ENCODE measurements at regions not wholly inside any gene's neighbourhood (a gene's known extent, or its start where the extent isn't known, plus 50 kb on each side); places are given as distances from the start of the nearest gene placed in this dataset.

GRCh38 chr5:27482663-27483062 is 444.3 kb upstream of the CDH9 start:
- WGBS, 2 experiments (ENCODE audit: extremely low coverage in 1 of 2, insufficient coverage in 1 of 2, insufficient read length in 1 of 2, insufficient replicate concordance in 2 of 2, low coverage in 1 of 2, low lambda C conversion rate in 2 of 2, missing lambda C conversion rate in 1 of 2): 37% methylated on average over 1 of the region's 1 CpG; no CpG with 5 or more reads in 1 of the 2 experiments
- Histone ChIP-seq H4K20me1 (replicated peaks in 1 of 2; ENCODE audit: control insufficient read depth in 1 of 2, insufficient read depth in 2 of 2, low read length in 2 of 2) (peaks cover 2 to 4% of the 10 kb centered on the region in 2 experiments), H2BK120ac (replicated peaks; ENCODE audit: low read depth, low read length) (no peak overlapping the region), H3K4me1 (replicated peaks in 1 of 4; ENCODE audit: control insufficient read depth in 3 of 4, insufficient read depth in 4 of 4, low read length in 3 of 4) (no peaks in the 10 kb centered on the region), H3K9me3 (ENCODE audit: insufficient read depth in 2 of 2, low read depth in 1 of 2, low read length in 1 of 2) (peaks cover 0 to 2% of the 10 kb centered on the region in 2 experiments; a peak in 1 of 4 replicates), H3K18ac (ENCODE audit: extremely low read depth, low read length) (no peak overlapping the region), H2BK20ac (ENCODE audit: low read length) (no peak overlapping the region), H4K91ac (replicated peaks; ENCODE audit: insufficient read length, low read length) (no peak overlapping the region), H4K8ac (ENCODE audit: extremely low read depth, insufficient read depth, low read length) (no peak overlapping the region), H3K36me3 (ENCODE audit: control insufficient read depth in 2 of 4, insufficient read depth in 4 of 4, low read length in 3 of 4) (peaks cover 3 to 33% (median 5%) of the 10 kb centered on the region in 4 experiments), H2BK15ac (ENCODE audit: low read length) (no peak overlapping the region), H3K79me2 (ENCODE audit: control insufficient read depth in 1 of 2, insufficient read depth in 2 of 2, low read length in 2 of 2) (no peaks in the 10 kb centered on the region; a peak in 1 of 4 replicates), H3K23me2 (ENCODE audit: low read depth, low read length) (no peaks in the 10 kb centered on the region), H3K23ac (ENCODE audit: insufficient read length) (no peak overlapping the region), H3K9ac (replicated peaks in 1 of 4; ENCODE audit: extremely low read depth in 1 of 4, low read depth in 3 of 4, low read length in 3 of 4) (no peak overlapping the region), H2AFZ (ENCODE audit: low read length) (no peak overlapping the region), H3K4me3 (ENCODE audit: extremely low read depth in 1 of 4, insufficient read depth in 2 of 4, low read depth in 3 of 4, low read length in 4 of 4) (no peak overlapping the region), H4K5ac (ENCODE audit: insufficient read length, low read depth, low read length) (no peak overlapping the region), H3K79me1 (ENCODE audit: low read depth, low read length) (no peaks in the 10 kb centered on the region), H3K14ac (ENCODE audit: insufficient read length) (no peak overlapping the region), H2BK5ac (ENCODE audit: low read depth, low read length) (no peak overlapping the region), H3K27ac (ENCODE audit: low read depth, low read length) (no peak overlapping the region), H3K56ac (replicated peaks; ENCODE audit: insufficient read length, low read depth, low read length) (no peak overlapping the region), H2BK12ac (ENCODE audit: low read depth, low read length) (no peak overlapping the region), H2AK5ac (ENCODE audit: low read depth, low read length) (no peak overlapping the region), H3K4ac (replicated peaks; ENCODE audit: insufficient read length, low read depth, low read length) (no peak overlapping the region), H3K4me2 (ENCODE audit: insufficient read depth in 1 of 2, low read depth in 2 of 2, low read length in 2 of 2) (no peak overlapping the region), H3K27me3 (replicated peaks in 1 of 4; ENCODE audit: control insufficient read depth in 3 of 4, extremely low read depth in 1 of 4, insufficient read depth in 3 of 4, low read length in 3 of 4) (no peaks in the 10 kb centered on the region)
- TF ChIP-seq TBP (IDR thresholded peaks at IDR 0.05; ENCODE audit: low read depth, low read length): no peak
- peak in 1 of 2 experiments; percentile 75; a peak in 2 of 3 replicates for TF ChIP-seq POLR2A (IDR thresholded peaks at IDR 0.05; ENCODE audit: control extremely low read depth in 1 of 2, low read depth in 2 of 2, low read length in 2 of 2)
- ChIA-PET POLR2A (ENCODE audit: partially characterized antibody) (interaction anchor here (1.5 kb wide), 2 partner anchors 9 to 10 kb away, joined by 4 to 7 read pairs; no protein-coding TSS in a partner anchor), CTCF (ENCODE audit: partially characterized antibody) (no interaction called here)
- FAIRE-seq: no peak
- DNase-seq (ENCODE audit: low read depth in 1 of 2, low spot score in 2 of 2): no peak

Measured in H1 (cell line).